Stomach (tissue), 8 donors: ENCODE measurements at regions not wholly inside any gene's neighbourhood (a gene's known extent, or its start where the extent isn't known, plus 50 kb on each side); places are given as distances from the start of the nearest gene placed in this dataset.
A peak's percentile ranks its signal among the peaks of the same experiment; 100 is the strongest.

ENCODE experiments used
- DNase-seq, 2 donors: peaks; one replicate each; pipeline versions ENCODE4 v3.0.0 to v3.0.0-alpha.2; 2013 to 2019
- H3K27ac ChIP-seq, 5 donors: fragments of 200-600 bp in 4 of 5; sonication (generic) in 4 of 5; one replicate each; pipeline ENCODE4 v1.5.1; 2013 to 2019; ENCODE audit warnings: mild to moderate bottlenecking in 1 of 5, moderate library complexity in 1 of 5
- H3K27me3 ChIP-seq, 3 donors: fragments of 200-600 bp; sonication (generic); one replicate each; pipeline ENCODE4 v1.5.1; 2017 to 2019; ENCODE audit warnings: mixed run types in 1 of 3
- H3K36me3 ChIP-seq, 4 donors: fragments of 200-600 bp; sonication (generic); 1 replicate in 3 of 4; 2 replicates in 1 of 4; pipeline ENCODE4 v1.5.1; 2016 to 2019
- H3K4me1 ChIP-seq, 4 donors: fragments of 200-600 bp; sonication (generic); one replicate each; pipeline ENCODE4 v1.5.1; 2016 to 2019
- H3K4me3 ChIP-seq, 4 donors: fragments of 200-600 bp; sonication (generic) in 3 of 4; one replicate each; pipeline ENCODE4 v1.5.1; 2016 to 2019; ENCODE audit warnings: mild to moderate bottlenecking in 1 of 4
- H3K9me3 ChIP-seq, 4 donors: fragments of 200-600 bp; sonication (generic); one replicate each; pipeline ENCODE4 v1.5.1; 2016 to 2019
- CTCF ChIP-seq, 7 experiments: fragments of 450-650 bp in 4 of 7; fragments of 200-600 bp in 3 of 7; sonication (generic) in 3 of 7; IDR thresholded peaks; one replicate each; pipeline ENCODE4 v1.5.1; 2016 to 2019; ENCODE audit warnings: antibody characterized with exemption in 7 of 7, control low read depth in 2 of 7, mild to moderate bottlenecking in 1 of 7
- EP300 ChIP-seq: sonication (generic); formaldehyde crosslinking; IDR thresholded peaks from one replicate; pipeline ENCODE4 v1.6.1; 2017; ENCODE audit warnings: antibody characterized with exemption
- POLR2A ChIP-seq, 4 donors: fragments of 450-650 bp; IDR thresholded peaks; one replicate each; pipeline ENCODE4 v1.6.1; 2016; ENCODE audit warnings: antibody characterized with exemption in 4 of 4, control low read depth in 2 of 4, mild to moderate bottlenecking in 1 of 4, moderate library complexity in 1 of 4
- POLR2AphosphoS5 ChIP-seq, 3 donors: sonication (generic); formaldehyde crosslinking; IDR thresholded peaks; one replicate each; pipeline ENCODE4 v1.6.1; 2016; ENCODE audit warnings: antibody characterized with exemption in 3 of 3
- WGBS, 5 donors: extraction: QIAGEN DNeasy Blood & Tissue Kit in 3 of 5; methylation state at CpG; one replicate each; pipeline versions ENCODE4 v1.1.5 to v1.1.7; 2013 to 2018; 5-methylcytosine and 5-hydroxymethylcytosine counted together
- intact Hi-C: fragments of 100-400 bp; cut with DNase I; formaldehyde crosslinking; loops from one replicate; pipeline ENCODE4 v1.15.1; 2023; ENCODE audit warnings: low total_unique reads
- donor health status: healthy with polysubstance abuse.
- donor health status: Bipolar disorder and iron deficiency.
- donor health status: healthy.

GRCh38 chr3:112736805-112737566 is 96.0 kb upstream of the CCDC80 start:
- no peaks in the 10 kb centered on the region for H3K36me3 ChIP-seq
- no peak for DNase-seq
- TF ChIP-seq POLR2A (IDR thresholded peaks at IDR 0.05): no peak
- no peak for TF ChIP-seq CTCF (IDR thresholded peaks at IDR 0.05)
- TF ChIP-seq EP300: no peak
- TF ChIP-seq POLR2AphosphoS5 (IDR thresholded peaks at IDR 0.05): no peak
- 84 to 90% (median 87%) methylated on average over 10 of the region's 10 CpGs for WGBS, 5 donors
- peaks cover 0 to 6% (median 0%) of the 10 kb centered on the region in 4 donors for H3K4me1 ChIP-seq
- intact Hi-C loops: loop anchor here (10.0 kb wide), 2 partner anchors 78 to 238 kb away; partner anchors contain the start of gene CD200R1
- no peak overlapping the region for H3K4me3 ChIP-seq
- no peak overlapping the region for H3K27ac ChIP-seq
- H3K27me3 ChIP-seq: no peaks in the 10 kb centered on the region
- H3K9me3 ChIP-seq: no peaks in the 10 kb centered on the region

GRCh38 chr3:112736386-112736785 is 95.4 kb upstream of the CCDC80 start:
- no peaks in the 10 kb centered on the region for H3K9me3 ChIP-seq
- H3K4me1 ChIP-seq: peaks cover 0 to 6% (median 0%) of the 10 kb centered on the region in 4 donors
- no peaks in the 10 kb centered on the region for H3K36me3 ChIP-seq
- TF ChIP-seq EP300 (no peak), POLR2A (IDR thresholded peaks at IDR 0.05) (no peak), CTCF (IDR thresholded peaks at IDR 0.05) (no peak), POLR2AphosphoS5 (IDR thresholded peaks at IDR 0.05) (no peak)
- no peak overlapping the region for H3K27ac ChIP-seq
- no peak overlapping the region for H3K4me3 ChIP-seq
- DNase-seq: no peak
- 79 to 86% (median 85%) methylated on average over 5 of the region's 5 CpGs for whole genome bisulfite sequencing, 5 donors
- intact Hi-C loops: loop anchor here (10.0 kb wide), 2 partner anchors 78 to 238 kb away; partner anchors contain the start of gene CD200R1
- no peaks in the 10 kb centered on the region for H3K27me3 ChIP-seq

GRCh38 chr3:112735926-112736325 is 95.0 kb upstream of the CCDC80 start:
- DNase-seq: no peak
- Histone ChIP-seq H3K27me3 (no peaks in the 10 kb centered on the region), H3K4me1 (peaks cover 0 to 6% (median 0%) of the 10 kb centered on the region in 4 donors), H3K36me3 (no peaks in the 10 kb centered on the region), H3K9me3 (no peaks in the 10 kb centered on the region), H3K27ac (no peak overlapping the region), H3K4me3 (no peak overlapping the region)
- intact Hi-C loops: loop anchor here (10.0 kb wide), 2 partner anchors 79 to 239 kb away; partner anchors contain the start of gene CD200R1
- 76 to 90% (median 87%) methylated on average over 3 of the region's 3 CpGs for WGBS, 5 donors
- no peak for TF ChIP-seq POLR2AphosphoS5 (IDR thresholded peaks at IDR 0.05)
- TF ChIP-seq EP300: no peak
- no peak for TF ChIP-seq POLR2A (IDR thresholded peaks at IDR 0.05)
- TF ChIP-seq CTCF (IDR thresholded peaks at IDR 0.05): no peak

GRCh38 chr3:112734736-112735350 is 93.9 kb upstream of the CCDC80 start:
- intact Hi-C loops: loop anchor here (10.0 kb wide), 2 partner anchors 80 to 240 kb away; partner anchors contain the start of gene CD200R1
- no peak overlapping the region for H3K27ac ChIP-seq
- WGBS, 5 donors: 55 to 67% (median 59%) methylated on average over 12 of the region's 12 CpGs

More at GRCh38 chr3:112734736-112735350, 93.9 kb upstream of the CCDC80 start:
- Histone ChIP-seq H3K27me3 (no peaks in the 10 kb centered on the region), H3K36me3 (no peaks in the 10 kb centered on the region), H3K4me1 (peaks cover 0 to 6% (median 0%) of the 10 kb centered on the region in 4 donors), H3K4me3 (no peak overlapping the region), H3K9me3 (no peaks in the 10 kb centered on the region)
- TF ChIP-seq POLR2AphosphoS5 (IDR thresholded peaks at IDR 0.05) (no peak), CTCF (IDR thresholded peaks at IDR 0.05) (peak in 5 of 7 experiments; percentile 44 to 77 (median 65)), EP300 (no peak), POLR2A (IDR thresholded peaks at IDR 0.05) (no peak)
- DNase-seq: peak; percentile 65 to 79
